Epithelial cell of proximal tubule (primary cell): ENCODE measurements at regions not wholly inside any gene's neighbourhood (a gene's known extent, or its start where the extent isn't known, plus 50 kb on each side); places are given as distances from the start of the nearest gene placed in this dataset.

Experiments used
- DNase-seq: peaks from one replicate; pipeline ENCODE4 v3.0.0-alpha.2; 2011; ENCODE audit warnings: low read depth
- H3K4me3 ChIP-seq: 2 replicates; pipeline ENCODE4 v1.5.1; 2011; ENCODE audit warnings: low read depth, mild to moderate bottlenecking, low read length
- CTCF ChIP-seq: conservative IDR thresholded peaks from 2 replicates; pipeline ENCODE4 v1.5.1; 2012; ENCODE audit warnings: low read depth, mild to moderate bottlenecking, low read length

- DNase-seq = peak; percentile 87
- TF ChIP-seq CTCF = no peak
- H3K4me3 ChIP-seq = peak overlapping the region; percentile 24
These were observed 649.1 kb upstream of the GJE1 start for GRCh38 chr6:141483598-141484061.

GRCh38 chr6:141482796-141483597, 649.7 kb upstream of the GJE1 start:
- peak overlapping the region; percentile 24 for H3K4me3 ChIP-seq
- DNase-seq = no peak
- no peak for TF ChIP-seq CTCF

GRCh38 chr6:141475259-141475658, 657.5 kb upstream of the GJE1 start:
- no peak overlapping the region for H3K4me3 ChIP-seq
- DNase-seq = no peak
- no peak for TF ChIP-seq CTCF

GRCh38 chr6:141472162-141472928, 660.4 kb upstream of the GJE1 start:
- no peak for TF ChIP-seq CTCF
- DNase-seq = no peak
- H3K4me3 ChIP-seq = no peak overlapping the region

- TF ChIP-seq CTCF = no peak
- no peak overlapping the region for H3K4me3 ChIP-seq
- DNase-seq = no peak
These were observed 661.9 kb upstream of the GJE1 start for GRCh38 chr6:141470810-141471209.

- TF ChIP-seq CTCF = no peak
- H3K4me3 ChIP-seq = no peak overlapping the region
- DNase-seq = no peak
These were observed 664.8 kb upstream of the GJE1 start for GRCh38 chr6:141467881-141468280.
